AG04449 (cell line): ENCODE measurements at regions not wholly inside any gene's neighbourhood (a gene's known extent, or its start where the extent isn't known, plus 50 kb on each side); places are given as distances from the start of the nearest gene placed in this dataset.

Source experiments
- CTCF ChIA-PET: fragments of 350-600 bp; formaldehyde crosslinking; extraction: SDS; loops from one replicate; lab custom pipeline; 2021; ENCODE audit warnings: antibody characterized with exemption; lab: Yijun Ruan, JAX
- POLR2A ChIA-PET: fragments of 400-600, 350-600 bp; formaldehyde crosslinking; extraction: SDS; loops from one replicate; lab custom pipeline; 2020; ENCODE audit warnings: antibody characterized with exemption, inconsistent platforms; lab: Yijun Ruan, JAX
- DNase-seq: peaks from one replicate; pipeline ENCODE4 v3.0.0-alpha.2; 2010; ENCODE audit warnings: low read depth, low spot score
- H3K4me3 ChIP-seq: 2 replicates; pipeline ENCODE4 v1.5.1; 2011; ENCODE audit warnings: low read depth, mild to moderate bottlenecking, control low read depth, low read length
- CTCF ChIP-seq: IDR thresholded peaks from one replicate; pipeline ENCODE4 v1.5.1; 2011; ENCODE audit warnings: mild to moderate bottlenecking, moderate library complexity, low read length, control low read depth, inconsistent platforms; ENCODE audit not compliant: insufficient read depth; ENCODE audit errors: missing control alignments

GRCh38 chr6:140850438-140850837, 1282.3 kb upstream of the GJE1 start:
- ChIA-PET CTCF (no interaction called here), POLR2A (no interaction called here)
- TF ChIP-seq CTCF = no peak
- no peak for DNase-seq
- no peak overlapping the region for H3K4me3 ChIP-seq

- DNase-seq = no peak
- CTCF ChIA-PET = interaction anchor here (0.8 kb wide), 1 partner anchor 51 kb away, joined by 3 read pairs; no protein-coding TSS in a partner anchor
- TF ChIP-seq CTCF = no peak
- H3K4me3 ChIP-seq = no peak overlapping the region
- POLR2A ChIA-PET = no interaction called here
These were observed 1283.3 kb upstream of the GJE1 start for GRCh38 chr6:140849456-140849855.

GRCh38 chr6:140847262-140847645, 1285.5 kb upstream of the GJE1 start:
- DNase-seq = no peak
- H3K4me3 ChIP-seq = no peak overlapping the region
- no peak for TF ChIP-seq CTCF
- ChIA-PET CTCF (interaction anchor here (1.4 kb wide), 1 partner anchor 9 kb away, joined by 3 read pairs; no protein-coding TSS in a partner anchor), POLR2A (no interaction called here)

DNA sequence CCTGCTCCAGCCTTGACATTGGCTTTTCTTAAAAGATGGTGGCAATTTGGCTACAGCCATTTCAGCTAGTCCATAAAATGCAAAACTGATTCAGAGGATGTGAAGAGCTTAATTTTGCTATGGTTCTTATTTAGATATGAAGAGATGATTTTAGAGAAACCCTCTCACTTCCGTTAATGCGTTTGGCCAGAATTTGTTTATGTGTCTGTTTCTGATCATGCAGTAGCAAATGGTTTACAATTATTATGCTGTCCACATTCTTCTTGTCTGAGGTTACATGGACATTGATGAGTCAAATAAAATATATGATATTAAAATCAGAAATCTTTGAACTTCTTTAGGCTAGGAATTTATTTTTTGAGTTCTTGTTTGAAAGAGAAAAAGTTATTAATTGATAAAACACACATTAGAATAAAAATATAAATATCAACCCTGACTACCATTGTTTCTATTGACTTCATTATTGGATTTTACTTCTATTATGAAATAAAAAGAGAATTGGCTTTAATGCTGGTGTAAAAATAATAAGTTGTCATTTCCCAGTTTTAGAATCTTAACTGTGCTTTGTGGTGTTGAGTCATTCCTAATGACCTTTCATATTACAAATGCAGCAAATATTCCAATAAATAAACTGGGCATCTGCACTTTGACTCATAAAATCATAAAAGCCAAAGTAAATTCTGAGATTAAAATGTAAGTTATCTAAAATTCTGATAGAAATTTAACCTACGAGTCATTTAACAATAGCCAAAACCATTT, 1286.0 kb upstream of the GJE1 start:
- no peak for DNase-seq
- ChIA-PET POLR2A (no interaction called here), CTCF (interaction anchor here (1.4 kb wide), 1 partner anchor 9 kb away, joined by 3 read pairs; no protein-coding TSS in a partner anchor)
- H3K4me3 ChIP-seq = no peak overlapping the region
- no peak for TF ChIP-seq CTCF

GRCh38 chr6:140845701-140846100, 1287.0 kb upstream of the GJE1 start:
- CTCF ChIA-PET = no interaction called here
- no peak for DNase-seq
- H3K4me3 ChIP-seq = no peak overlapping the region
- POLR2A ChIA-PET = no interaction called here
- no peak for TF ChIP-seq CTCF

- POLR2A ChIA-PET = no interaction called here
- TF ChIP-seq CTCF = no peak
- CTCF ChIA-PET = interaction anchor here (0.7 kb wide), 1 partner anchor 16 kb away, joined by 4 read pairs; no protein-coding TSS in a partner anchor
- H3K4me3 ChIP-seq = no peak overlapping the region
- no peak for DNase-seq
These were observed 1288.6 kb upstream of the GJE1 start for GRCh38 chr6:140844167-140844566.
